ENCODE measurements at regions not wholly inside any gene's neighbourhood (a gene's known extent, or its start where the extent isn't known, plus 50 kb on each side); places are given as distances from the start of the nearest gene placed in this dataset.

DNA sequence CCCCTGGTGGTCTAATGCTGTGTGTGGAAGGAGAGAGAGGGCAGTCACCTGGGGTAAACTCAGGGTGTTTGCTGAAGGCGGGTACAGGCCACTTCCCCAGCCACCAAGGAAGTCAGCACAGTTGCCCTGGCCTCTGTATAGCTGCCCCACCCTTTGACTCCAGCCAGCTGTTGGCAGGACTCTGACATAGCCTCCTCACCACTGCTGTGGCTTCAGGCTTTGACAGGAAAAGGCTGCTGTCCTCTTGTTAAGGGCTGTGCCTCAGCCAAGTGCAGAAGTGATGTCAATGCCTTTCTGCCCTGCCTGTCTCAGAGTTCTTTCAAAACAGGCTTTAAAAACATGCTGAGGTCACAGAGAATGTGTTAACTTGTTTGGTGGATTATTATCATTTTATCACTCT, 487.2 kb upstream of the KLF4 start:
- FAIRE-seq (no peak), DNase-seq (ENCODE audit: low spot score) (no peak), ATAC-seq (no peak)
- no peak for TF ChIP-seq AKAP8 (CRISPR knock-in tag; IDR thresholded peaks at IDR 0.05)
- TF ChIP-seq, protein P1, sequence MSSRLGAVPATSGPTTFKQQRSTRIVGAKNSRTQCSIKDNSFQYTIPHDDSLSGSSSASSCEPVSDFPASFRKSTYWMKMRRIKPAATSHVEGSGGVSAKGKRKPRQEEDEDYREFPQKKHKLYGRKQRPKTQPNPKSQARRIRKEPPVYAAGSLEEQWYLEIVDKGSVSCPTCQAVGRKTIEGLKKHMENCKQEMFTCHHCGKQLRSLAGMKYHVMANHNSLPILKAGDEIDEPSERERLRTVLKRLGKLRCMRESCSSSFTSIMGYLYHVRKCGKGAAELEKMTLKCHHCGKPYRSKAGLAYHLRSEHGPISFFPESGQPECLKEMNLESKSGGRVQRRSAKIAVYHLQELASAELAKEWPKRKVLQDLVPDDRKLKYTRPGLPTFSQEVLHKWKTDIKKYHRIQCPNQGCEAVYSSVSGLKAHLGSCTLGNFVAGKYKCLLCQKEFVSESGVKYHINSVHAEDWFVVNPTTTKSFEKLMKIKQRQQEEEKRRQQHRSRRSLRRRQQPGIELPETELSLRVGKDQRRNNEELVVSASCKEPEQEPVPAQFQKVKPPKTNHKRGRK (CRISPR knock-in tag; IDR thresholded peaks at IDR 0.05) = no peak
- TF ChIP-seq, protein P2, sequence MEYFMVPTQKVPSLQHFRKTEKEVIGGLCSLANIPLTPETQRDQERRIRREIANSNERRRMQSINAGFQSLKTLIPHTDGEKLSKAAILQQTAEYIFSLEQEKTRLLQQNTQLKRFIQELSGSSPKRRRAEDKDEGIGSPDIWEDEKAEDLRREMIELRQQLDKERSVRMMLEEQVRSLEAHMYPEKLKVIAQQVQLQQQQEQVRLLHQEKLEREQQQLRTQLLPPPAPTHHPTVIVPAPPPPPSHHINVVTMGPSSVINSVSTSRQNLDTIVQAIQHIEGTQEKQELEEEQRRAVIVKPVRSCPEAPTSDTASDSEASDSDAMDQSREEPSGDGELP (IDR thresholded peaks at IDR 0.05; ENCODE audit: borderline replicate concordance, low read depth) = no peak
- no peak for TF ChIP-seq POLR2AphosphoS5 (IDR thresholded peaks at IDR 0.05; ENCODE audit: low read depth, low read length)
- TF ChIP-seq, protein P3, sequence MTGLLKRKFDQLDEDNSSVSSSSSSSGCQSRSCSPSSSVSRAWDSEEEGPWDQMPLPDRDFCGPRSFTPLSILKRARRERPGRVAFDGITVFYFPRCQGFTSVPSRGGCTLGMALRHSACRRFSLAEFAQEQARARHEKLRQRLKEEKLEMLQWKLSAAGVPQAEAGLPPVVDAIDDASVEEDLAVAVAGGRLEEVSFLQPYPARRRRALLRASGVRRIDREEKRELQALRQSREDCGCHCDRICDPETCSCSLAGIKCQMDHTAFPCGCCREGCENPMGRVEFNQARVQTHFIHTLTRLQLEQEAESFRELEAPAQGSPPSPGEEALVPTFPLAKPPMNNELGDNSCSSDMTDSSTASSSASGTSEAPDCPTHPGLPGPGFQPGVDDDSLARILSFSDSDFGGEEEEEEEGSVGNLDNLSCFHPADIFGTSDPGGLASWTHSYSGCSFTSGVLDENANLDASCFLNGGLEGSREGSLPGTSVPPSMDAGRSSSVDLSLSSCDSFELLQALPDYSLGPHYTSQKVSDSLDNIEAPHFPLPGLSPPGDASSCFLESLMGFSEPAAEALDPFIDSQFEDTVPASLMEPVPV (CRISPR knock-in tag; IDR thresholded peaks at IDR 0.05) = no peak
- no peak for TF ChIP-seq SP1 (IDR thresholded peaks at IDR 0.05)
- TF ChIP-seq SP1 (CRISPR knock-in tag; IDR thresholded peaks at IDR 0.05) = no peak
- TF ChIP-seq, protein P4, sequence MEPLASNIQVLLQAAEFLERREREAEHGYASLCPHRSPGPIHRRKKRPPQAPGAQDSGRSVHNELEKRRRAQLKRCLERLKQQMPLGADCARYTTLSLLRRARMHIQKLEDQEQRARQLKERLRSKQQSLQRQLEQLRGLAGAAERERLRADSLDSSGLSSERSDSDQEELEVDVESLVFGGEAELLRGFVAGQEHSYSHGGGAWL (CRISPR knock-in tag; IDR thresholded peaks at IDR 0.05) = no peak
- TF ChIP-seq, protein P5, sequence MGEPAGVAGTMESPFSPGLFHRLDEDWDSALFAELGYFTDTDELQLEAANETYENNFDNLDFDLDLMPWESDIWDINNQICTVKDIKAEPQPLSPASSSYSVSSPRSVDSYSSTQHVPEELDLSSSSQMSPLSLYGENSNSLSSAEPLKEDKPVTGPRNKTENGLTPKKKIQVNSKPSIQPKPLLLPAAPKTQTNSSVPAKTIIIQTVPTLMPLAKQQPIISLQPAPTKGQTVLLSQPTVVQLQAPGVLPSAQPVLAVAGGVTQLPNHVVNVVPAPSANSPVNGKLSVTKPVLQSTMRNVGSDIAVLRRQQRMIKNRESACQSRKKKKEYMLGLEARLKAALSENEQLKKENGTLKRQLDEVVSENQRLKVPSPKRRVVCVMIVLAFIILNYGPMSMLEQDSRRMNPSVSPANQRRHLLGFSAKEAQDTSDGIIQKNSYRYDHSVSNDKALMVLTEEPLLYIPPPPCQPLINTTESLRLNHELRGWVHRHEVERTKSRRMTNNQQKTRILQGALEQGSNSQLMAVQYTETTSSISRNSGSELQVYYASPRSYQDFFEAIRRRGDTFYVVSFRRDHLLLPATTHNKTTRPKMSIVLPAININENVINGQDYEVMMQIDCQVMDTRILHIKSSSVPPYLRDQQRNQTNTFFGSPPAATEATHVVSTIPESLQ (CRISPR knock-in tag; conservative IDR thresholded peaks at IDR 0.05) = no peak
- TF ChIP-seq PTBP1 (IDR thresholded peaks at IDR 0.05; ENCODE audit: low read depth, low read length, poor library complexity, severe bottlenecking) = no peak
- no peak for TF ChIP-seq ZKSCAN8 (CRISPR knock-in tag; IDR thresholded peaks at IDR 0.05; ENCODE audit: borderline replicate concordance)
- TF ChIP-seq TP53 (CRISPR knock-in tag; conservative IDR thresholded peaks at IDR 0.05) = no peak
- TF ChIP-seq, protein P6, sequence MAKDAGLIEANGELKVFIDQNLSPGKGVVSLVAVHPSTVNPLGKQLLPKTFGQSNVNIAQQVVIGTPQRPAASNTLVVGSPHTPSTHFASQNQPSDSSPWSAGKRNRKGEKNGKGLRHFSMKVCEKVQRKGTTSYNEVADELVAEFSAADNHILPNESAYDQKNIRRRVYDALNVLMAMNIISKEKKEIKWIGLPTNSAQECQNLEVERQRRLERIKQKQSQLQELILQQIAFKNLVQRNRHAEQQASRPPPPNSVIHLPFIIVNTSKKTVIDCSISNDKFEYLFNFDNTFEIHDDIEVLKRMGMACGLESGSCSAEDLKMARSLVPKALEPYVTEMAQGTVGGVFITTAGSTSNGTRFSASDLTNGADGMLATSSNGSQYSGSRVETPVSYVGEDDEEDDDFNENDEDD (CRISPR knock-in tag; IDR thresholded peaks at IDR 0.05; ENCODE audit: borderline replicate concordance) = no peak
- no peak for TF ChIP-seq TOPORS (CRISPR knock-in tag; IDR thresholded peaks at IDR 0.05)
- no peak for TF ChIP-seq NPAS2 (CRISPR knock-in tag; IDR thresholded peaks at IDR 0.05; ENCODE audit: borderline replicate concordance)
- TF ChIP-seq HOXA7 (CRISPR knock-in tag; IDR thresholded peaks at IDR 0.05) = no peak
- no peak for TF ChIP-seq SETDB1 (CRISPR knock-in tag; IDR thresholded peaks at IDR 0.05; ENCODE audit: borderline replicate concordance)
- intact Hi-C loops (cut with micrococcal nuclease; ENCODE audit: unreplicated experiment) (no loop called here), in situ Hi-C loops (cut with HindIII; ENCODE audit: extremely low pct_ligation_motif_present, low pct_unique_long_range_greater_than_20kb) (no loop called here)
- ChIA-PET CTCF (ENCODE audit: low intra/inter-chr PET ratio, low total read pairs) (no interaction called here), POLR2A (no interaction called here)
- no peak overlapping the region for H3K9ac ChIP-seq (ENCODE audit: insufficient read depth, low read depth, low read length)
- no peak overlapping the region for H3K4me2 ChIP-seq (ENCODE audit: low read depth, low read length)
- no peak overlapping the region for H3K27ac ChIP-seq (ENCODE audit: extremely low read length, insufficient read depth, low read length)
- H2AFZ ChIP-seq (ENCODE audit: low read length) = no peak overlapping the region
- H3K4me3 ChIP-seq (replicated peaks in 1 of 3; ENCODE audit: insufficient read depth in 1 of 3, low read depth in 2 of 3, low read length in 3 of 3) = no peak overlapping the region
- no peaks in the 10 kb centered on the region for H4K20me1 ChIP-seq (ENCODE audit: insufficient read depth, low read length)
- H3K79me2 ChIP-seq (ENCODE audit: insufficient read depth, low read length) = no peaks in the 10 kb centered on the region
- no CpG with 5 or more reads among the region's 1 CpG for WGBS (ENCODE audit: low lambda C conversion rate)
- no peaks in the 10 kb centered on the region for H3K9me3 ChIP-seq (ENCODE audit: low read length)
- no peaks in the 10 kb centered on the region for H3K4me1 ChIP-seq (ENCODE audit: insufficient read depth, low read length)
- no peaks in the 10 kb centered on the region for H3K27me3 ChIP-seq (ENCODE audit: control insufficient read depth in 1 of 2, insufficient read depth in 2 of 2, low read length in 2 of 2)
- H3K36me3 ChIP-seq (replicated peaks in 1 of 2; ENCODE audit: control insufficient read depth in 1 of 2, insufficient read depth in 2 of 2, low read length in 2 of 2) = no peaks in the 10 kb centered on the region
- BruUV-seq (replicated peaks) = no TSS peak

Data from HepG2 (cell line).